PFSK-1 (cell line): ENCODE measurements at regions not wholly inside any gene's neighbourhood (a gene's known extent, or its start where the extent isn't known, plus 50 kb on each side); places are given as distances from the start of the nearest gene placed in this dataset.

ENCODE experiments used
- POLR2AphosphoS5 ChIP-seq: IDR thresholded peaks from 2 replicates; pipeline ENCODE4 v1.6.1; 2012; ENCODE audit warnings: low read depth, mild to moderate bottlenecking, control low read depth, low read length, moderate library complexity
- SIN3A ChIP-seq: IDR thresholded peaks from 2 replicates; pipeline ENCODE4 v1.6.1; 2012; ENCODE audit warnings: mild to moderate bottlenecking, low read length, moderate library complexity, borderline replicate concordance; ENCODE audit not compliant: insufficient read depth
- TF ChIP-seq, protein P1 (sequence below), 2 experiments: IDR thresholded peaks; 2 replicates each; pipeline versions ENCODE4 v1.6.1 to v1.8.0; 2011 to 2012; ENCODE audit warnings: low read depth in 2 of 2, low read length in 2 of 2, control low read depth in 1 of 2, inconsistent platforms in 1 of 2, mild to moderate bottlenecking in 1 of 2, moderate library complexity in 1 of 2; ENCODE audit not compliant: insufficient read depth in 1 of 2

DNA sequence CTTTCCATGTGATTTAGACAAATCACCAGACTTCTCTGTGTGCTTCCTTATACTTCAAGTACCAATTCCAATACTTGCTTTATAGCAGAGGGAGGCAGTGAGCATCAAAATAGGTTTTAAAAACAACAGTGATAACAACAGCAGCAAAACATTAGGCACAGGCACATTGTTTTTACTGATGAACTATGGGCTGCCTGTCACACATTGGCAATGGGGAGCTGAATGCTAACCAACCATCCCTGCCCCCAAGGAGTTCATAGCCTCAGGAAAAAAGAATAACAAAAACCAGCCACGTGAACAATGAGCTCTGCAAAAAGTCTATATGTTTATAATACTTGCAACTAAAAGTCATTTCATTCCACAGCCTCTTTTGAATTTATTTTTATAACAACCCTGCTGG lies 287.9 kb upstream of the TRIB2 start:
- TF ChIP-seq SIN3A (no peak), POLR2AphosphoS5 (no peak)
- TF ChIP-seq, protein P1, sequence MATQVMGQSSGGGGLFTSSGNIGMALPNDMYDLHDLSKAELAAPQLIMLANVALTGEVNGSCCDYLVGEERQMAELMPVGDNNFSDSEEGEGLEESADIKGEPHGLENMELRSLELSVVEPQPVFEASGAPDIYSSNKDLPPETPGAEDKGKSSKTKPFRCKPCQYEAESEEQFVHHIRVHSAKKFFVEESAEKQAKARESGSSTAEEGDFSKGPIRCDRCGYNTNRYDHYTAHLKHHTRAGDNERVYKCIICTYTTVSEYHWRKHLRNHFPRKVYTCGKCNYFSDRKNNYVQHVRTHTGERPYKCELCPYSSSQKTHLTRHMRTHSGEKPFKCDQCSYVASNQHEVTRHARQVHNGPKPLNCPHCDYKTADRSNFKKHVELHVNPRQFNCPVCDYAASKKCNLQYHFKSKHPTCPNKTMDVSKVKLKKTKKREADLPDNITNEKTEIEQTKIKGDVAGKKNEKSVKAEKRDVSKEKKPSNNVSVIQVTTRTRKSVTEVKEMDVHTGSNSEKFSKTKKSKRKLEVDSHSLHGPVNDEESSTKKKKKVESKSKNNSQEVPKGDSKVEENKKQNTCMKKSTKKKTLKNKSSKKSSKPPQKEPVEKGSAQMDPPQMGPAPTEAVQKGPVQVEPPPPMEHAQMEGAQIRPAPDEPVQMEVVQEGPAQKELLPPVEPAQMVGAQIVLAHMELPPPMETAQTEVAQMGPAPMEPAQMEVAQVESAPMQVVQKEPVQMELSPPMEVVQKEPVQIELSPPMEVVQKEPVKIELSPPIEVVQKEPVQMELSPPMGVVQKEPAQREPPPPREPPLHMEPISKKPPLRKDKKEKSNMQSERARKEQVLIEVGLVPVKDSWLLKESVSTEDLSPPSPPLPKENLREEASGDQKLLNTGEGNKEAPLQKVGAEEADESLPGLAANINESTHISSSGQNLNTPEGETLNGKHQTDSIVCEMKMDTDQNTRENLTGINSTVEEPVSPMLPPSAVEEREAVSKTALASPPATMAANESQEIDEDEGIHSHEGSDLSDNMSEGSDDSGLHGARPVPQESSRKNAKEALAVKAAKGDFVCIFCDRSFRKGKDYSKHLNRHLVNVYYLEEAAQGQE (IDR thresholded peaks at IDR 0.05; ENCODE audit: insufficient read depth in 1 of 2, low read depth in 2 of 2, low read length in 2 of 2): no peak
